ENCODE measurements at regions not wholly inside any gene's neighbourhood (a gene's known extent, or its start where the extent isn't known, plus 50 kb on each side); places are given as distances from the start of the nearest gene placed in this dataset.

GRCh38 chr6:153580776-153581175, 449.7 kb upstream of the RGS17 start:
- H3K9ac ChIP-seq (ENCODE audit: extremely low read depth, insufficient read length, low read length), result no peak overlapping the region
- H2BK15ac ChIP-seq (ENCODE audit: low read depth, low read length), result no peak overlapping the region
- H2BK20ac ChIP-seq (ENCODE audit: low read depth, low read length, poor library complexity, severe bottlenecking), result no peak overlapping the region
- Mint-ChIP-seq H3K9me3 (peaks cover 3 to 5% of the 10 kb centered on the region in 2 experiments; a peak in 1 of 5 replicates), H3K27ac (no peak overlapping the region), H3K4me1 (no peaks in the 10 kb centered on the region), H3K4me3 (no peak overlapping the region), H3K36me3 (ENCODE audit: insufficient read depth in 1 of 3, low read depth in 3 of 3) (no peaks in the 10 kb centered on the region), H3K27me3 (ENCODE audit: low read depth) (no peaks in the 10 kb centered on the region)
- H3K27ac ChIP-seq (ENCODE audit: insufficient read length, low read depth, low read length), result no peak overlapping the region
- H3K18ac ChIP-seq (ENCODE audit: insufficient read length, low read depth, low read length), result no peak overlapping the region
- no peak overlapping the region for H4K5ac ChIP-seq (ENCODE audit: insufficient read length, low read depth, low read length)
- no peaks in the 10 kb centered on the region for H3K79me1 ChIP-seq (ENCODE audit: insufficient read depth, low read depth, low read length, poor library complexity, severe bottlenecking)
- H3K23ac ChIP-seq (ENCODE audit: insufficient read length, low read depth, low read length), result no peak overlapping the region
- H2BK12ac ChIP-seq (ENCODE audit: insufficient read length, low read depth, low read length), result no peak overlapping the region
- H3K27me3 ChIP-seq (ENCODE audit: insufficient read depth, low read length), result no peaks in the 10 kb centered on the region
- no peak overlapping the region for H3K4me2 ChIP-seq (ENCODE audit: insufficient read depth, insufficient read length, low read length)
- no peak overlapping the region for H2BK120ac ChIP-seq (ENCODE audit: low read depth, low read length, poor library complexity, severe bottlenecking)
- H3T11ph ChIP-seq (ENCODE audit: low read length), result no peak overlapping the region
- H4K91ac ChIP-seq (ENCODE audit: insufficient read length, low read depth, low read length), result no peak overlapping the region
- H2AFZ ChIP-seq (ENCODE audit: low read length), result no peak overlapping the region
- H2AK5ac ChIP-seq (ENCODE audit: insufficient read length, low read length), result no peak overlapping the region
- H4K8ac ChIP-seq (replicated peaks; ENCODE audit: insufficient read length, low read depth, low read length), result no peak overlapping the region
- no peaks in the 10 kb centered on the region for H3K23me2 ChIP-seq (ENCODE audit: insufficient read length, low read depth, low read length, poor library complexity, severe bottlenecking)
- no peak overlapping the region for H3K56ac ChIP-seq (ENCODE audit: insufficient read length, low read depth, low read length)
- H3K14ac ChIP-seq (ENCODE audit: insufficient read depth, low read length), result no peak overlapping the region
- DNase-seq, result no peak
- H3K9me3 ChIP-seq (ENCODE audit: control insufficient read depth, low read depth, low read length), result no peaks in the 10 kb centered on the region
- H3K4ac ChIP-seq (ENCODE audit: low read depth, low read length), result no peak overlapping the region
- H2BK5ac ChIP-seq (ENCODE audit: insufficient read length, low read length), result no peak overlapping the region
- H3K4me1 ChIP-seq (ENCODE audit: insufficient read depth, low read length), result no peaks in the 10 kb centered on the region
- H3K79me2 ChIP-seq (ENCODE audit: insufficient read depth, low read length), result no peaks in the 10 kb centered on the region
- TF ChIP-seq, protein P1, sequence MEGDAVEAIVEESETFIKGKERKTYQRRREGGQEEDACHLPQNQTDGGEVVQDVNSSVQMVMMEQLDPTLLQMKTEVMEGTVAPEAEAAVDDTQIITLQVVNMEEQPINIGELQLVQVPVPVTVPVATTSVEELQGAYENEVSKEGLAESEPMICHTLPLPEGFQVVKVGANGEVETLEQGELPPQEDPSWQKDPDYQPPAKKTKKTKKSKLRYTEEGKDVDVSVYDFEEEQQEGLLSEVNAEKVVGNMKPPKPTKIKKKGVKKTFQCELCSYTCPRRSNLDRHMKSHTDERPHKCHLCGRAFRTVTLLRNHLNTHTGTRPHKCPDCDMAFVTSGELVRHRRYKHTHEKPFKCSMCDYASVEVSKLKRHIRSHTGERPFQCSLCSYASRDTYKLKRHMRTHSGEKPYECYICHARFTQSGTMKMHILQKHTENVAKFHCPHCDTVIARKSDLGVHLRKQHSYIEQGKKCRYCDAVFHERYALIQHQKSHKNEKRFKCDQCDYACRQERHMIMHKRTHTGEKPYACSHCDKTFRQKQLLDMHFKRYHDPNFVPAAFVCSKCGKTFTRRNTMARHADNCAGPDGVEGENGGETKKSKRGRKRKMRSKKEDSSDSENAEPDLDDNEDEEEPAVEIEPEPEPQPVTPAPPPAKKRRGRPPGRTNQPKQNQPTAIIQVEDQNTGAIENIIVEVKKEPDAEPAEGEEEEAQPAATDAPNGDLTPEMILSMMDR (conservative IDR thresholded peaks at IDR 0.05), result no peak
- WGBS (ENCODE audit: extremely low coverage, insufficient read length, low lambda C conversion rate), result no CpG with 5 or more reads among the region's 2 CpGs
- H4K20me1 ChIP-seq (ENCODE audit: control insufficient read depth, insufficient read depth, insufficient read length), result no peaks in the 10 kb centered on the region
